ENCODE measurements at regions not wholly inside any gene's neighbourhood (a gene's known extent, or its start where the extent isn't known, plus 50 kb on each side); places are given as distances from the start of the nearest gene placed in this dataset.

DNA sequence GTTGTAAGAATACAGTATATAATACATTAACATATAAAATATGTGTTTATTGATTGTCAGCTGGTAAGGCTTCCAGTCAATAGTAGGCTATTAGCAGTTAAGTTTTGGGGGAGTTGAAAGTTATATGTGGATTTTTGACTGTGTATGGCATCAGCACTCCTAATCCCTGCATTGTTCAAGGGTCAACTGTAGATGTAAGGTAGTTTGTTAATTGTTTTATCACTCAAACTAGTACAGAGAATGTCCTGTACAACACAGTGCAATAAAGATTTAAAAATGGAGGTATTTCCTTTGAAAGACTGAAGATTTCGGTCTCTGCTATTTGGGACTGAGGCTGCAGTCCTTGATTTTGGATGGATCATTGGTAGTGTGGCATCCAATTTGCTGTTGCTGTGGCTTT is 484.4 kb downstream of the KDM4C start:
- H3K4me3 ChIP-seq (ENCODE audit: low read length in 3 of 3), result no peak overlapping the region
- no peak overlapping the region for H3K27ac ChIP-seq (ENCODE audit: low read depth in 2 of 2, low read length in 2 of 2)
- no peak for FAIRE-seq
- intact Hi-C loops (cut with DNase I), result no loop called here
- no peaks in the 10 kb centered on the region for H3K9me3 ChIP-seq (ENCODE audit: control insufficient read depth in 2 of 3, insufficient read depth in 1 of 3, low read length in 3 of 3)
- no peak overlapping the region for H3K9ac ChIP-seq (ENCODE audit: low read length in 3 of 3)
- TF ChIP-seq, protein P1, sequence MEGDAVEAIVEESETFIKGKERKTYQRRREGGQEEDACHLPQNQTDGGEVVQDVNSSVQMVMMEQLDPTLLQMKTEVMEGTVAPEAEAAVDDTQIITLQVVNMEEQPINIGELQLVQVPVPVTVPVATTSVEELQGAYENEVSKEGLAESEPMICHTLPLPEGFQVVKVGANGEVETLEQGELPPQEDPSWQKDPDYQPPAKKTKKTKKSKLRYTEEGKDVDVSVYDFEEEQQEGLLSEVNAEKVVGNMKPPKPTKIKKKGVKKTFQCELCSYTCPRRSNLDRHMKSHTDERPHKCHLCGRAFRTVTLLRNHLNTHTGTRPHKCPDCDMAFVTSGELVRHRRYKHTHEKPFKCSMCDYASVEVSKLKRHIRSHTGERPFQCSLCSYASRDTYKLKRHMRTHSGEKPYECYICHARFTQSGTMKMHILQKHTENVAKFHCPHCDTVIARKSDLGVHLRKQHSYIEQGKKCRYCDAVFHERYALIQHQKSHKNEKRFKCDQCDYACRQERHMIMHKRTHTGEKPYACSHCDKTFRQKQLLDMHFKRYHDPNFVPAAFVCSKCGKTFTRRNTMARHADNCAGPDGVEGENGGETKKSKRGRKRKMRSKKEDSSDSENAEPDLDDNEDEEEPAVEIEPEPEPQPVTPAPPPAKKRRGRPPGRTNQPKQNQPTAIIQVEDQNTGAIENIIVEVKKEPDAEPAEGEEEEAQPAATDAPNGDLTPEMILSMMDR (IDR thresholded peaks at IDR 0.05; ENCODE audit: borderline replicate concordance, extremely low read depth, insufficient read depth), result no peak
- no peaks in the 10 kb centered on the region for H3K27me3 ChIP-seq (ENCODE audit: control insufficient read depth, insufficient read depth, low read length)
- H3K36me3 ChIP-seq (ENCODE audit: control insufficient read depth in 2 of 3, insufficient read depth in 3 of 3, low read length in 3 of 3), result no peaks in the 10 kb centered on the region
- no peaks in the 10 kb centered on the region for H3K4me1 ChIP-seq (ENCODE audit: control insufficient read depth in 2 of 3, insufficient read depth in 2 of 3, low read depth in 1 of 3, low read length in 3 of 3)
- no peak for DNase-seq

DNA sequence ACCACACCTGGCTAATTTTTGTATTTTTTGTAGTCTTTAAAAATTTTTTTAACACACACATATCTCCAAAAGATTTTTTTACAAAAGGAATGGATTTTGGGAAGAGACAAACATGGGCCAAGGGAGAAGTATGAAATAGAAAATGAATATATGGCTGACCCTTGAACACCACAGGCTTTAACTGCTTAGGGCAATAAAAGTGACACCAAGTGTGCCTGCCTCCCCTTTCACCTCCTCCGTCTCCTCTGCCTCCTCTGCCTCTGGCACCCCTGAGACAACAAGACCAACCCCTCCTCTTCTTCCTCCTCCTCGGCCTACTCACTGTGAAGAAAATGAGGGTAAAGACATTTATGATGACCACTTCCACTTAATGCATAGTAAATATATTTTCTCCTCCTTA is 483.9 kb downstream of the KDM4C start:
- Histone ChIP-seq H3K27ac (ENCODE audit: low read depth in 2 of 2, low read length in 2 of 2) (no peak overlapping the region), H3K27me3 (ENCODE audit: control insufficient read depth, insufficient read depth, low read length) (no peaks in the 10 kb centered on the region), H3K4me1 (ENCODE audit: control insufficient read depth in 2 of 3, insufficient read depth in 2 of 3, low read depth in 1 of 3, low read length in 3 of 3) (no peaks in the 10 kb centered on the region), H3K36me3 (ENCODE audit: control insufficient read depth in 2 of 3, insufficient read depth in 3 of 3, low read length in 3 of 3) (no peaks in the 10 kb centered on the region), H3K9ac (ENCODE audit: low read length in 3 of 3) (no peak overlapping the region), H3K9me3 (ENCODE audit: control insufficient read depth in 2 of 3, insufficient read depth in 1 of 3, low read length in 3 of 3) (no peaks in the 10 kb centered on the region), H3K4me3 (ENCODE audit: low read length in 3 of 3) (no peak overlapping the region)
- no peak for FAIRE-seq
- intact Hi-C loops (cut with DNase I), result no loop called here
- TF ChIP-seq, protein P1 (IDR thresholded peaks at IDR 0.05; ENCODE audit: borderline replicate concordance, extremely low read depth, insufficient read depth), result no peak
- no peak for DNase-seq

DNA sequence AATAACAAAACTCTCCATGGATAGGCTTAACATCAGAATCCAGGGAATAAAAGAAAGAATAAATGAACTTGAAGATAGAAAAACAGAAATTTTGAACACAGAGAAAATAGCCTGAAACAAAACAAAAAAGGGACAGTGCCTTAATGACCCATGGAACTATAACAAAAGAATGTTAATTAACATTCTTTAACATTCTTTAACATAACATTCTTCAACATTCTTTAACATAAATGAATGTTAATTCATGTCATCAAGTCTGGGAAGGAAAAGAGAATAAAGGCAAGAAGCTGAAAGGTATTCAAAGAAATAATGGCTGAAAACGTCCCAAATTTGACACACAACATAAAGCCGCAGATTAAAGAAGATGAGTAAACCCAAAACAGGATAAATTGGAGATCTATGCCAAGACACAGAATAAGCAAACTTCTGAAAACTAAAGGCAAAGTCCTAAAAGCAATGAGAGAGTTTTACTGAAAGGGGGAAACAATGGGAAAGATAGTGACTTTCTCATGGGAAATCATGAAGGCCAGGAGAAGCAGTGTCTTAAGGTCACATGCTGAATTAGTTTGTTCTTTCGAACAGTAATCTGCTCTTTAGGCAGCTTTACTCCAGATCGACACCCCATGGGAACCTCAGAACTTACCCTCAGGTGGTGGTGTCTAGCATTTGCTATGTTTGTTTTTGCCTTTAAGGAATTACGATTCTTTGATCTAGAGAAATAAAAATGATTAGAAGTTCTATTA is 483.0 kb downstream of the KDM4C start:
- Histone ChIP-seq H3K9ac (ENCODE audit: low read length in 3 of 3) (no peak overlapping the region), H3K27me3 (ENCODE audit: control insufficient read depth, insufficient read depth, low read length) (no peaks in the 10 kb centered on the region), H3K9me3 (ENCODE audit: control insufficient read depth in 2 of 3, insufficient read depth in 1 of 3, low read length in 3 of 3) (no peaks in the 10 kb centered on the region), H3K27ac (ENCODE audit: low read depth in 2 of 2, low read length in 2 of 2) (no peak overlapping the region), H3K36me3 (ENCODE audit: control insufficient read depth in 2 of 3, insufficient read depth in 3 of 3, low read length in 3 of 3) (no peaks in the 10 kb centered on the region), H3K4me1 (ENCODE audit: control insufficient read depth in 2 of 3, insufficient read depth in 2 of 3, low read depth in 1 of 3, low read length in 3 of 3) (no peaks in the 10 kb centered on the region), H3K4me3 (ENCODE audit: low read length in 3 of 3) (no peak overlapping the region)
- intact Hi-C loops (cut with DNase I), result no loop called here
- DNase-seq (no peak), FAIRE-seq (no peak)
- TF ChIP-seq, protein P1 (IDR thresholded peaks at IDR 0.05; ENCODE audit: borderline replicate concordance, extremely low read depth, insufficient read depth), result no peak

DNA sequence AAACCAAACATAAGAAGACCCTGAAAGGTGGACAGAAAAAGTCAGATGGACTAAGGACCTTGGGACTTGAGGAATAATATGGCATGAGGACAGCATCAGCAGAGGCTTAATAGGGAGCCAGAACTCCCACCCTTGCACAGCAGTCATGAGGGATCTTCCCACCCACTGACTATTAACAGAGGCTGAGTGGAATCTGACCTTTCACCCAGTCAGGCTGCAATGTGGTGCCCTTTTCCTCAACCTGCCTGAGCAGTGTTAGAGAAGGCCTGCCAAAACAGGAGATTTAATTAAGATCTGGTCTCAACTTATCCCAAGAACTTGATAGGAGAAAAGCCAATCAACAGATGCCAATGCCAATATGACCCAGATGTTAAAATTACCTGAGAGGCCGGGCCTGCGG is 481.9 kb downstream of the KDM4C start:
- no peak overlapping the region for H3K4me3 ChIP-seq (ENCODE audit: low read length in 3 of 3)
- H3K9me3 ChIP-seq (ENCODE audit: control insufficient read depth in 2 of 3, insufficient read depth in 1 of 3, low read length in 3 of 3), result no peaks in the 10 kb centered on the region
- FAIRE-seq (no peak), DNase-seq (no peak)
- H3K27ac ChIP-seq (ENCODE audit: low read depth in 2 of 2, low read length in 2 of 2), result no peak overlapping the region
- no peak overlapping the region for H3K9ac ChIP-seq (ENCODE audit: low read length in 3 of 3)
- no peaks in the 10 kb centered on the region for H3K36me3 ChIP-seq (ENCODE audit: control insufficient read depth in 2 of 3, insufficient read depth in 3 of 3, low read length in 3 of 3)
- TF ChIP-seq, protein P1 (IDR thresholded peaks at IDR 0.05; ENCODE audit: borderline replicate concordance, extremely low read depth, insufficient read depth), result no peak
- H3K4me1 ChIP-seq (ENCODE audit: control insufficient read depth in 2 of 3, insufficient read depth in 2 of 3, low read depth in 1 of 3, low read length in 3 of 3), result no peaks in the 10 kb centered on the region
- H3K27me3 ChIP-seq (ENCODE audit: control insufficient read depth, insufficient read depth, low read length), result no peaks in the 10 kb centered on the region
- intact Hi-C loops (cut with DNase I), result no loop called here
